Fibroblast of mammary gland (primary cell): ENCODE measurements at regions not wholly inside any gene's neighbourhood (a gene's known extent, or its start where the extent isn't known, plus 50 kb on each side); places are given as distances from the start of the nearest gene placed in this dataset.
A peak's percentile ranks its signal among the peaks of the same experiment; 100 is the strongest.

Source experiments
- DNase-seq: peaks from one replicate; pipeline ENCODE4 v3.0.0-alpha.2; 2010; ENCODE audit warnings: low read depth
- H3K4me3 ChIP-seq: 2 replicates; pipeline ENCODE4 v1.5.1; 2011; ENCODE audit warnings: low read depth, mild to moderate bottlenecking, low read length, moderate library complexity; ENCODE audit not compliant: control insufficient read depth
- CTCF ChIP-seq: conservative IDR thresholded peaks from 2 replicates; pipeline ENCODE4 v1.5.1; 2011; ENCODE audit warnings: low read depth, low read length, inconsistent platforms; ENCODE audit not compliant: control insufficient read depth, insufficient read depth

- no peak for TF ChIP-seq CTCF
- DNase-seq: peak; percentile 50
- no peak overlapping the region for H3K4me3 ChIP-seq
These were observed 71.0 kb downstream of the MYEOV start for GRCh38 chr11:69364921-69365320.

- TF ChIP-seq CTCF: no peak
- no peak overlapping the region for H3K4me3 ChIP-seq
- DNase-seq: no peak
These were observed 71.6 kb downstream of the MYEOV start for GRCh38 chr11:69365558-69365957.

- no peak overlapping the region for H3K4me3 ChIP-seq
- TF ChIP-seq CTCF: no peak
- DNase-seq: no peak
These were observed 72.6 kb downstream of the MYEOV start for GRCh38 chr11:69366591-69366990.

GRCh38 chr11:69367211-69367964, 73.4 kb downstream of the MYEOV start:
- H3K4me3 ChIP-seq: no peak overlapping the region
- DNase-seq: peak; percentile 33
- TF ChIP-seq CTCF: no peak

GRCh38 chr11:69368119-69368880, 74.3 kb downstream of the MYEOV start:
- no peak for DNase-seq
- no peak overlapping the region for H3K4me3 ChIP-seq
- TF ChIP-seq CTCF: no peak

- no peak overlapping the region for H3K4me3 ChIP-seq
- no peak for DNase-seq
- TF ChIP-seq CTCF: no peak
These were observed 75.4 kb downstream of the MYEOV start for GRCh38 chr11:69369210-69369825.
